ENCODE measurements at regions not wholly inside any gene's neighbourhood (a gene's known extent, or its start where the extent isn't known, plus 50 kb on each side); places are given as distances from the start of the nearest gene placed in this dataset.

- no peak for DNase-seq
These were observed 238.8 kb upstream of the WWC1 start for GRCh38 chr5:168052686-168053085.

DNA sequence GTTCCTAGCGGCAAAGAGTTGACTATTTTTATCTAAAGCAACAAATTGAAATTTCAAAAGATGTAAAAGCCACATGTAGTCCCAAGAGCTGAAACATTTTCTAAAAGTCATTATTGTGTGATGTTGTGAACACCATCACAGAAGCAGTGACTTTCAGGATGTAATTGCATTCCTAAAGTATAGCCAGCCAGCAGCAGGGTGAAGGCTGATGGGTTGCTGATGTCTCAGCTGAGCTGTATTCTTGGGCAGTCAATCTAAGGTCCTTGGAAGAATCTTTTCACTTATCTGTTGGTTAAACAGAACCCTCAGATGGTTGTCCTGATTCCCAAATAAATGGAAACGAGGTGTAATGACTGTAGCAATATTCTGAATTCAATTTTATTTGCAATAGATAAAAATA lies 237.4 kb upstream of the WWC1 start:
- DNase-seq, result no peak

- DNase-seq, result no peak
These were observed 236.2 kb upstream of the WWC1 start for GRCh38 chr5:168055141-168055683.

DNA sequence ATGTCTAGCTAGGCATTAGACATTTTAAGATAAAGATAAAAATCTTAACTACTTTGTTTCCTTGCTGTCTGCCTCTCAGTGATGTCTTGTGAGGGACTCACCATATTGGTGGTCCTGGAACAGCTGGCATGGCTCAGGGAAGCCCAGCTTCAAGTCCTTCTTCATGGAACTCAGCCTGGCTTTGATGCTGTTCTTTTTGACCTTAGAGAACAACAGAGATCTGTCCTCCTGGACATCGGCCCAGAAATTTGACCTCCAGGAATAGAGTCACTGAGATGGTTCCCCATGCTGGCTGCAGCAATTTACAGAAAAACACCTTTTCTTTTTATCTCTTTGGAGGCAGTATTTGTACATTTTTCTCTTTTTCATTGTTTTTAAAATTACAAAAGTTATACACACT lies 235.5 kb upstream of the WWC1 start:
- DNase-seq, result no peak

- no peak for DNase-seq
These were observed 234.8 kb upstream of the WWC1 start for GRCh38 chr5:168056499-168057182.

- DNase-seq, result no peak
These were observed 233.5 kb upstream of the WWC1 start for GRCh38 chr5:168057905-168058304.

GRCh38 chr5:168059131-168059530 lies 232.3 kb upstream of the WWC1 start:
- DNase-seq, result no peak

GRCh38 chr5:168062239-168062638 lies 229.2 kb upstream of the WWC1 start:
- DNase-seq, result no peak

DNA sequence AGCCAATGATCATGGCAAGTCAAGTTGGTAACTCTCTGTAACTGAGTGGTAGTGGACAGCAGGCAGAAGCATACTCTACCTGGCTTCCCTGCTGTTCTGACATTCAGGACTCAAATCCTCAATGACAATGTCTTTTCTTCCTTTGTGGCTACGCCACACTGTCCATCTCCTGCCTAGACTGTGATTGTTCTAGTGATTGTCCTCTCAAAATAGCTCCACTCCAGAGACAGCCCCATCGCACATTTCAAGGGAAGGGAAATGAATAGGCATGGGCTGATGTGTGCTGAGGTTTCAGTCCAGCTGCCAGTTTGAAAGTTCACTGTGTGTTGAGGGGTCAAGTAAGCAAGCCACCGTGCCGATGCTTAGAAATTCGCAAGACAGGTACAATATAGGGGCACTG lies 227.0 kb upstream of the WWC1 start:
- DNase-seq, result no peak

DNA sequence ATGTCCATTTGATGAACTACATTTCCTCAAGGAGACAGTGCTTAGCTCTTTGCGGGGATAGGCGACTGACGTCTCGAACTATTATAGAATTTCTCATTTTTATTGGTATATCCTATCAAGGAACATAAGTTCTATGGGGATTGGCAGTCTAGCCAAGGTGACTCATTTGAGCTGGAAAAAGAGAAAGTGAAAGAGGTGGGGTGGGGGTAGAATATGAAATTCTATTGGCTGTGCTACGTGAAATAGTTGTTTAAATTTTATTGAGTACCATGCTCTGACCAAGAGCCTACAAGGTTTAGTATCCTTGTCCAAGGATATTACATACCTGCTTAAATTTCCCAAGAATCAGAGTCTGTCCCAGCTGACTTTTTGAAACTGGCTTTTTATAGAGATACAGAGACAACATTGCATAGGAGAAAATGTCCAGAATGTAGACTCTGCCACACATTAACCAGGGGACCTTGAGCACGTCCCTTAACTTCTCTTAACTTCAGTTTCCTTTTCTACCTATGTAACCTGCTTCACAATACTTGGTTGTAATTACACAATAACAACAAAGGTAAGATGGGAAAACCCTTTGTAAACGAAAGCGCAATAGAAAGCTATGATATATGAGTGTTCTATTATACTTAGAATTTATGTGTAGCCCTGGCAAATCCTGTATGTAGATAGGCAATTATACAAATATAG lies 226.4 kb upstream of the WWC1 start:
- no peak for DNase-seq

GRCh38 chr5:168066536-168067208 lies 224.8 kb upstream of the WWC1 start:
- DNase-seq, result no peak

DNA sequence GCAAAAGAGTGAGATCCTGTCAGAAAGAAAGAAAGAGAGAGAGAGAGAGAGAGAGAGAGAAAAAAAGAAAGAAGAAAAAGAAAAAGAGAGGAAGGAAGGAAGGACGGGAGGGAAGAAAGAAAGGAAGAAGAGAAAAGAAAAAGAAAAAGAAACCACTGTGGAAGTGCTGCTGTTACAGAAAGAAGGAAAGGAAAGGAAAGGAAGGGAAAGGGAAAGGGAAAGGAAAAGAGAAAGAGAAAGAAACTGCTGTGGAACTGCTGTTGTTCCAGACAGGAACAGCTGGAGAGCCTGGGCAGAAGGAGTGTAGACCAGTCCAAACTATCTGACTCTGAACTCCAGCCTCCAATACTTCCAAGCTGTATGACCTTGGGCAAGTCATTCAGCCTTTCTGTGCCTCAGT lies 220.7 kb upstream of the WWC1 start:
- DNase-seq, result no peak

GRCh38 chr5:168072665-168073064 lies 218.8 kb upstream of the WWC1 start:
- DNase-seq, result no peak

GRCh38 chr5:168073311-168073710 lies 218.1 kb upstream of the WWC1 start:
- no peak for DNase-seq

DNA sequence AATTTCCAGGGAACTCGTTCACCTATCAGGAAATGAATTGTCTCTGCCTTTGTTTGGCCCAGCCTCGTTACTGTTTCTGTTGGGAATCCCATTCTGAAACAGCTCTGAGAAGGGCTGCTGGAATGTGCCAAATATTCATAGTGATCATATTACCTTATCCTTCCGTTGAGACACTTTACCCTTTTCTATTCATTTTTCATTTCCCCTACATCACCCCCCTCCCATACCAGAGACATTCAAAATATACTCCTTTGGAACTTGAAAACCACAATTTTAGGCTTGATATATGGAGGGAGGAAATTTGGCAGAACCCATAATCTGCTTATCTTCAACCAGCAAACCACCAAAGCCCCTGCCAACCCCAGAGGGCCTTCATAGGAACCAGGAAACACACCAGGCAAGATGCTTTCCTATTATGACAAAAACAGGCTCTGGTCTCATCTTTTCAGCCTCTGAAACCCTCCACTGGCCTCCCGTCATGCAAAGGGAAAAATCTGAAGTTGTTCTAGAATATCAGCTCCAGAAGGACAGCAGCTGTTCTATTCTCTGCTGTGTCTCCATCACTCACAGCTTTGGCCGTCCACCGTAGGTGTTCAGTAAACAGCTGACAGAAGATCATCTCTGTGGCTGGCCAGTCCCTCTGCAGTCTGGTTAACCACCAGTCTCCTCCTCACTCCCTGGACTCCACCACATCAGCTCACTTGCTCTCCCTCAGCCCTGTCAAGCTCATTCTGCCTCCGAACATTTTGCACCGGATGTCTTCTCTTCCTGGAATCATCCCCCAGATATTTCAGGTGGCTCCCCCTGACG lies 217.2 kb upstream of the WWC1 start:
- no peak for DNase-seq

GRCh38 chr5:168075387-168075786 lies 216.1 kb upstream of the WWC1 start:
- no peak for DNase-seq

- no peak for DNase-seq
These were observed 214.9 kb upstream of the WWC1 start for GRCh38 chr5:168076561-168076991.

- peak; percentile 55 for DNase-seq
These were observed 206.0 kb upstream of the WWC1 start for GRCh38 chr5:168085261-168086031.

- DNase-seq, result peak; percentile 54
These were observed 205.3 kb upstream of the WWC1 start for GRCh38 chr5:168086104-168086610.

DNA sequence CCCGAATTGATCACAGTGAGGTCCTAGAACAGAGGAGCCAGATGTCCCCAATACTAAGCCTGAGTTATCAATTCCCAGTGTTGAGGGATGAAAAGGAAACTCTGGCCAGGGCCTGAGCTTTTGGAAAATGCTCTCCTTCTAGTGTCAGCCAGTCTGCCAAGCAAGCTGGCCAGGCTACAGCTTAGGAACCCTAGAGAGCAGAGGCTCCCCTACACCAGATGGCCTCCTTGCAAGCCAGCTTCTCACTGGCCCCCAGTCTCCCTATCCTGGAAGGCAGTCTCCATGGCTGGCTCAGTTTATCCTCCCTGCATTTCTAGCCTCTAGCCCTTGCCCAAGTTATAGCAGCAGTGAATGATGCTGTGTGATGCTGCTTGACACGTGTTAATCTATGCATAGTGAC lies 204.7 kb upstream of the WWC1 start:
- DNase-seq, result no peak

GRCh38 chr5:168088410-168089173 lies 202.9 kb upstream of the WWC1 start:
- DNase-seq, result no peak

Data from right kidney (tissue), 1 donor.